GM18909 (cell line): ENCODE measurements at regions not wholly inside any gene's neighbourhood (a gene's known extent, or its start where the extent isn't known, plus 50 kb on each side); places are given as distances from the start of the nearest gene placed in this dataset.

Experiments
- ATAC-seq: cut with Tn5 transposase; IDR thresholded peaks from one replicate; pipeline ENCODE4 v1.9.1; 2021; ENCODE audit warnings: mild to moderate bottlenecking; ENCODE audit not compliant: unreplicated experiment, poor library complexity

DNA sequence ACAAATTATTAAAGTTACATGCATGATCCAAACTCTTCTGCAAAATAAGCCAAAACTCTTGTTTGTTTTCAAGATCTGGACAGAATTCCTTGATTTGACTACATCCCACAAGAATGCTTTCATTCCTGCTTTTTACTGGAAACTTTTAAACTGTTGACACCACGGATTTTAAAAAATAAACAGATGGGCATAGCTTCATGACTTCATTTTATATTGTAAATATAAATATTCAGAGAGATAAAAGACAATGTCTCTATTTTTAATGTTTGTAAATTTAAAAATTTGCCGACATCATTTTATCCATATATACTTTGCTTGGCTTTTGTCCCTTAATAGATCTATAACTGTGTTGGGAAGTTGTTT, 134.3 kb upstream of the DCN start:
- no peak for ATAC-seq

DNA sequence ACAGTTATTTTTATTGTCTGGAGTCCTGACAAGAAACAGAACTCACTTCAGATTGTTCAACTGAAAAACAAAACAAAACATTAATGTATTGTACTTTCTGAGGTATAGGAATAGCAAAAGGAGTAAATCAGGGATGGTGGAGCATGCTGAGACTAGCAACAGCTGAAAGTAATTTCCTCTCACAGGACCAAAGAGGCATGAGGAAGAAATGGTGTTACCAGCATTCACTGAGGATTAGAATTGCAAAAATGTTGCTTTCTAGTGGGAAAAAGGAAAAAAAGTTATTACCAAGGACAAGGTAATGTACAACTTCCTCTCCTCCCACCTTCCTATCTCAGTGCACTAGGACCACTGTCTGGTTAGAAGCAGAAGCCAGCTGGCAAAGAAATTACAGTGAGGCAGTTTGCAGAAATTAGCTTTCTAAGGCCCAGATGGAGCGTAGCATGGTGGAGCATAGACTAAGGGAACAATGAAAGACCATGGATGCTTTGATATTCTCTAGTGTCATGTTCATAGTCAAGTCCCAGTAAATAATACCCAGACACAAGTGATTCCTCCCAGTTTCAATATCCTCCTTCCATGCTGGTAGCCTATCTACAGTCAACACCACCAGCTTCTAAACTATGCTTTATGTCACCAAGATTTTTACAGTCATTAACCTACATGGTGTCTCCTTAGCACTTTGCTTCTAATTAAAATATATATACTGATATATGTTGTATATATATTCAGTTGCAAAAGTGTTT, 133.7 kb upstream of the DCN start:
- ATAC-seq = no peak

DNA sequence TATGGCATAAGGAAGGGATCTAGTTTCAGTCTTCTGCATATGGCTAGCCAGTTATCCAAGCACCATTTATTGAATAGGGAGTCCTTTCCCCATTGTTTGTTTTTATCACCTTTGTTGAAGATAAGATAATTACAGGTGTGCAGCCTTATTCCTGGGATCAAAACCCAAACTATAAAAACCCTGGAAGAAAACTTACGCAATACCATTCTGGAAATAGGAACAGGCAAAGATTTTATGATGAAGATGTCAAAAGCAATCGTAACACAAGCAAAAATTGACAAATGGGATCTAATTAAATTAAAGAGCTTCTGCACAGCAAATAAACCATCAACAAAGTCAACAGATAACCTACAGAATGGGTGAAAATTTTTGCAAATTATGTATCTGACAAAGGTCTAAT, 128.5 kb upstream of the DCN start:
- ATAC-seq = no peak

DNA sequence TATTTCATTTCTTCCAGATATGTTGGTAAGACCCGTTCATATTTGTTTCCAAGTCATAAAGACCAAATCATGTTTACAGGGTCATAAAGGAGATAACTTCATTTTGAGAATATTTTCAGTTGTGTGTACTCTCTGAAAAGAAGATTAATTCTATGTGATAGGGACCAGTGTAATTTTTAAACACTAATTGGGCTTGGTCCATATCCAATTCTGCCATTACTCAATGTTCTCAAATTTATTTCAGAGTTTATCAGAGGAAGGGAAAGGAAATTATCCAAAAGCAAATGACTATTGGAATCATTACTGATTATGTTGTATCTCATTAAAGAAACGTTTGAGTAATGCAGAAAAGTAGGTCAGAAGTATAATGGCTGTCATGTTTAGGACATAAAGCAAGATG, 126.8 kb upstream of the DCN start:
- no peak for ATAC-seq

DNA sequence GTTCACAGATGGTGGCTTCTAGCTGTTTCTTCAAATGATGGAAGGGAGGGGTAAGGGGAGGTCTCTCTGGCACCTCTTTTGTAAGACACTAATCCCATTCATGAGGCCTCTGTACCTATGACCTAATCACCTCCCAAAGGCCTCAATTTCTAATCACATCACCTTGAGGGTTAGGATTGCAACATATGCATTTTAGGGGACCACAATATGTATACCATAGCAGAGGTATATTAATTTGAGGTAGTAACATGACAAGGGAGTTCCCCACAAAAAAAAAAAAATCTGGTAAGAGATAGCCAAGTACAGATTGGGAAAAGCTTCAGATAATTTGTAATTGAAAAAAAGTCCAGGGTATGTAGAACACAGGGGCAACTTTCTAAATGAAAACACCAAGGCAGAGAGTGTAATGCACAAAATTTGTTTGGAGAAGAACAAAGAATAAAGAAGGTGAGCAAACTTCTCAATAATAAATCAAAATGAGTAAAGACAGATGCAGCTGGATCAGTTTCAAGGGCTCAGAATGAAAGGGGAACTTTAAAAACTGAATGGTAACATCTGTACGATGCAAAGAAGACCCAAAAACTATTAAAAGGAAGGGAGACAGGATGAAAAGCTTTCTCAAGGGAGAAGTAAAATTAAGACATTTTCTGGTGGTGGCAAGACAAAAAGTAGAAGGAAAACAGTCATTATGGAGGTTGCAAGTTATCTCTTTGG, 125.5 kb upstream of the DCN start:
- no peak for ATAC-seq

DNA sequence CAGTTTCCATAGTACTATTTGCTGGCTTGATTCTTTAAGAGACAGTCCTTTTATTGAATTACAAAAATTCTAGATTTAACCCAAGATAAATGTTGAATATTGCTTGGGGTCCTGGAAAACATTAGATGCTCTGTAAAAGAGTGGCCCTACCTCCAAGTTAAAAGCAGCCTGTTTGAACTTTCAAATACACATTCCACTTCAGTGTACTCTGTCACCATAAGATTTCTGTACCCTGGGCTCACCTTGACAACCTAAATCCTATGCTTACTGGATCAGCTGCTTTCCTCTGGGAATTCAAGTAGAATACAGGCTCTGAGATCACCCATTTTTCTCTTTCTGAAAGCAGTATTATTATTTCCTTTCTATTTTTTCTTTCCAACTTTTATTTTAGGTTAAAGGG, 107.7 kb upstream of the DCN start:
- no peak for ATAC-seq

DNA sequence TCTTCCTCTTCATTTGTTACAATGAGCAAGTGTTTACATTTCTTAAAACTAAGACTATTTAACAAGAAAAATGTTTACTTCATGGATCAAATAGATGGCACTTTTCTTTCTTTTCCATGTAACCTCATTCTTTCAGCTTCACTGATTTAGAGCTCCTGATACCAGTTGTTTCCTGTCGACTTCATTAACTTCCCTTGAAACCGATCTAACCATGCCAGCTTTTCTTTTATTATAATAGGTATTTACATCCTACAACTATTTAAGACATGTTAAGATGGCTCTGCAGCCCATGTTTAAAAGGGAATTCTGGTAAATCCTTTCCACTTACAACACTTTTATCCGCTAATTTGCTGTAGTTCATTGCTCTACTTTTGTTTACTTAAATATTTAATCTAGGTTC, 107.3 kb upstream of the DCN start:
- no peak for ATAC-seq

DNA sequence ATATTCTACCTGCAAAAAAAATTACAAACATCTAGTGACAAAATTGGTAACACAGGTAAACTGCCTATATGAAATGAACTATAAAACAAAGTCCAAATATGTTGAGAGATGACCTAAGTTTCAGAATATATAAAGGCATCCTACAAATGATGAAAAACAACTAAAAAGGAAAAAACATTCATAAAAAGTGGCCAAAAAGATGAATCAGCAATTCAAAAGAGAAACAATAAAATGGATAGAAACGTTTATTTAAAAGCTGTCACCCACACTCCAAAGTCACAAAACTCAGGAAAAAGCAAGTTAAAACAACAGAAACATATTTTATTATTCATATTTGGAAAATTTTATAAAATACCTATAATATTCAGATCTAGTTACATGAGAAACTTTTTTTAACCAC, 106.5 kb upstream of the DCN start:
- no peak for ATAC-seq

DNA sequence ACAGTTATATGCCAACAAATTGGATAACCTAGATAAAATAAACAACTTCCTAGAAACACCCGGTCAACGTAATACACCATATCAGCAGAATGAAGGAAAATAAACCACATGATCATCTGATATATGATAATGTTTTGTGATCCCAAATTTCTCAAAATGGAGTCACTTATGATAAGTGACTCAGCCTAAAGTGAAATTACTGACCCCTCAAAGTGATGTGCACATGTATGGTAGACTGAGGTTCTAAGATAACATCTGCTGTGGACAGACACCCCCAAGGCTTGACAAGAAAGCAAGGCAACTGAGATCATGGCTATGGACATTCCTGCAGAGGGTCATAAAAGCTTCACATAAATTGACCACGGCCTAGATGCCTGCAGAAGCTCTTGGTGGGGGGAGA, 105.1 kb upstream of the DCN start:
- no peak for ATAC-seq

DNA sequence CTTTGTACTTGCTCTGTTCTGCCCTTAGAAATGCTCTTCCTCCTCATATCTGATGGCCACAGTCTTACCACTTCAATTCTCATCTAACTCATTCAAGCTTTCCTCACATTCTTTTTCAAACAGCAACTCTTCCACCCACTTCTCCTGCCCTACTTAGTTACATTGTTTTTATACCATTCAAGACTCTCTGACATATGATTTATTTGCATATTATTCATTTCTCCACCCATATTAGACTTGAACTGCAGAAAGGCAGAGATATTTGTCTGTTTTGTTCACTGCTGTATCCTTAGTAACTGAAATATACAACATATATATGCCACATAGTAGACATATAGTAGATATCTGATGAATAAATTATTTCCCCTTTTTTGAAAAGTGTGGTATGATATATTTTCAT, 95.5 kb upstream of the DCN start:
- no peak for ATAC-seq

DNA sequence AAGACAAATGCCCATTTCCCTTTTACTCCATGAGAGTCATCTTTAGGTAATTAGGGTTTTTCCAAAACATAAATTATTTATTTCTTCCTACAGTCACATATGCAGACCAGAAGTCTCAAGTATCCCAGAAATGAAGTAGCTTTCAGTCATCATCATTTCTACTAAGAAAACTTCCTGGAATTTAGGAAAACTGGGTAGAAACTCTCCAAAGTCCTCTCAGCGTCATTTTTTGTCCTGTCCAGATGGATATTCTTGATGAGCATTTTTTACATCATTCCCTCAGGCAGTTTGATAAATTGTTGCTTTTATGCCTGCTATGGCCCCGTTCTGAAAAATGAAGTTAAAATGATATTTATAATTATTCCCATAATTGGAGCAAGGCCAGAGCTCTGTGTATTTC, 93.9 kb upstream of the DCN start:
- no peak for ATAC-seq

DNA sequence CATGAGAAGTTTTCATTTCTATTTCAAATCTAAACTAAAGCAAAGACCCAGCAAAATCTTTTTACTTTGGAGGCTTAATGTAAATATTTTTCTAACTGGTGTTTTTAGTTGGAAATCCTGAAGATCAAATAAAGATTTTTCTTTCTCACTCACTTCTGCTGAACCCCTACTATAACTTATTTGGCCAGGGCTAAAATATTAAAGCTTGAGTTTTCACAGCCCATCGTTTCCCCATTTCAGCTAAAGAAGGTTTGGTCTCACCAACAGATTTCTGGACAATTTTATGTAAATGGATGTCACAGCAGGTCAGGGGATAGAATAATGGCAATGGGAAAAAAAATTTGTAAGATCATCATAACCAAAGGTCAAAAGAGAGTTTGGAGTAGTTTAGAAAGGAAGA, 92.7 kb upstream of the DCN start:
- no peak for ATAC-seq

DNA sequence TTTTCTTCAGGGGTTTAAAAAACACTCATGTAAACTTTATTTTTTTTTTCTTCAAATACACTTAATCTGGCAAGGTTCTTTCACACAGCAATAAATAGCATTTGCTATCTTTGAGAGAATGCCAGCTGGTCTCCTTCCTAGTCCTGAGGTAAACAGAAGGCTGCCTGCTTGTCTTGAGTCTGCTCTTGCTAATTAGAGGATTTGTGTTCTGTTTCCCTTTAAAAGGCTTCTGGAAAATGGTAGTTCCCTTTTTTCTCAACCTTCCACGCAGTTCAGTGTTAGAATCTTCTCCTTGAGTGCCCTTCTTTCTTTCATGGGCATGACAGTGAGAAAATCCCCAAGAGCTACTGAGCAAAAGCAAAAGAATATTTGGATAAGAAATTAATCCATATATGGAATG, 92.3 kb upstream of the DCN start:
- no peak for ATAC-seq

DNA sequence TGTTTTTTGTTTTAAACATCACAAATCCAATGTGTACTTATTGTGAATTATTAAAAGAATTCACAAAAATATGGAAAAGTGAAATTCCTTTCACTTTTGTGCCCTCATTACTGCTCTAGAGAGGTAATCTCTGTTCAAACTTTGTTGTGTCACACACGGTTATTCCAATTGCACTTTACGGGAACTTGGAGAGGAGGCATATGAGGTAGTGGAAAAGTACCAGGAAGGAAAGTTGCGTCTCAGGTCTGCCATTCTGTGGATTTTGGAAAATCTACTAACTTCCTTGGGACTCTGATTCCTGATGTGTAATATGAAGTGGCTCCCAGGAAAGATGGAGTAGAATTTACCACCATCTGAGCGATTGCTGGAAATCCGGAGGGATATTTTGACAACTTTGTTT, 90.9 kb upstream of the DCN start:
- no peak for ATAC-seq

DNA sequence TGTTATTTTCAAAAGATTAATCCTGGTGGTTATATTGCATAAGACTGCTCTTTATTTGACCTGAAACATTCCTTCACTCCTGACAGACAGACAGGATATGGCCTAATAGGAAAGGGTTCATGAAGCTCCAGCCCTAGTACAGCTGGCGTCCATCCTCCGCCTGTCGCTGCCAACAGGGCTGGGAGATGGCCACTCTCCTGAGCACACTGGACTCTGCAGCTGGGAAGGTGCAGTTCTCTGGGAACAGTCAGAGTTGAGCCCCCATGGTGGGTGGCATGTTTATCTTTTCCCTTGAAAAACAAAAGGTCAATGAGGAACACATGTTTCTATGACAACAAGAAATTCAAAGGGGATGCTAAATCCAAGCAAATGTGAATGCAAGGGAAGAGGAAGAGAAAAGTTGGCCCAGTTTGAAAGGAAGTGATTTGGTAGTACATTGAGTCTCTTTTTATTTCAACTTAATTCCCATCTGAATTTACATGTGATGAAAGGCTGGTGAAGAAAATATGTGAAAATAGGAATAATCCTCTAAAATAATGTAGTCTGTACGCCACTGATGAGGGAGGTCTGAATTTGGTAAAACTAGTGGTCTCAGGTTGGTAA, 89.9 kb upstream of the DCN start:
- ATAC-seq = no peak

DNA sequence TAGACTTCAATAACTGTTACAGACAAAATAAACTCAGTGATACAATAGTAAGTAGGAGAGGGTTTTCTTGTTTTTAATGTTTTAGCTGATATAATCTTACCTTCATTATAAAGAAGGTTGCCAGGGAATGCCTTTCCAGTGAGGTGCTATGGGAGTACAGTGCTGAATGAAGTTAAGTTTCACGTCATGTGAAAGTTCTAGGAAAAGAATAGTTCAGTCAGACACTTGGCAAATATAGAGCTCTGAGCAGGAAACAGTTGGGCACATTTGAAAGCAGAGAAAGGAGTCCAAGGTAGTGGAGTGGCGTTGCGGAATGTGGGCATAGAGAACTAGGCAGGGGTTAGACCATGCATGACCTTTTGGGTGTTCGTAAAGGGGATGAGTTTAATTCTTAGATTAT, 88.6 kb upstream of the DCN start:
- no peak for ATAC-seq

DNA sequence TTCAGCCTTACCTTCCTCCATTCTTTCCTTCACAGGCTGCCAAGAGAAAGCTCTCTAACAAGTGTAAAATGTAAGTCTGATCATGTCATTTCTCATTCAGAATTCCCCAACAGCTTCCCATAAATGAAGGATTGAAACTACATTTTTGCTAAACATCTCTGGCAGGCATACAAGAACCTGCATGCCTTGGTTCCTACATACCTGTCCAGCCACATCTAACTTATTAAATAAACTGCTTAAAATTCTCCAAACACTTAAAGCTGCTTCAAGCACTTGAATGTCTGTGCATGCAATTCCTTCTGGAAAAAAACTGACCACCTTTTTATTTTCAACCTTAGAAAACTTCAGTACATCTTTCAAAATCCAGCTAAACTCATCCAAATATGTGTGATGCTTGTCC, 84.4 kb upstream of the DCN start:
- ATAC-seq = no peak

DNA sequence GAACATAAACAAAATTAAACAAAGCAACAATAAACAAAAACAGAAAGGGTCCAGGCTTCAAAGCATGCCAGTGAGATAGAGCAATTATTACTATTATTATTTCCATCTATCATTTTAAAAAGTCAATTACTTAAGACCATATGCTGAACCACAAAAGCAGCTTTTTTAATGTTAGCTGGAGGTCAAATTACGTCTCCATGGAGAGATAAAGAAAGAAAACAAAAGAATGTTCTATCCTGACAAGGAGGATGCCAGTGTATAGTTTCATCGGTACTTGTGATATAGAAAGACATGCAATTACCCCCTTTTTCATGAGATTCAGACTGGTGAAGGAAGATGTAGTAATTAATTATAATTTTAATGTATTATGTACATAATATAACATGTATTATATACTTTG, 81.6 kb upstream of the DCN start:
- ATAC-seq = no peak

DNA sequence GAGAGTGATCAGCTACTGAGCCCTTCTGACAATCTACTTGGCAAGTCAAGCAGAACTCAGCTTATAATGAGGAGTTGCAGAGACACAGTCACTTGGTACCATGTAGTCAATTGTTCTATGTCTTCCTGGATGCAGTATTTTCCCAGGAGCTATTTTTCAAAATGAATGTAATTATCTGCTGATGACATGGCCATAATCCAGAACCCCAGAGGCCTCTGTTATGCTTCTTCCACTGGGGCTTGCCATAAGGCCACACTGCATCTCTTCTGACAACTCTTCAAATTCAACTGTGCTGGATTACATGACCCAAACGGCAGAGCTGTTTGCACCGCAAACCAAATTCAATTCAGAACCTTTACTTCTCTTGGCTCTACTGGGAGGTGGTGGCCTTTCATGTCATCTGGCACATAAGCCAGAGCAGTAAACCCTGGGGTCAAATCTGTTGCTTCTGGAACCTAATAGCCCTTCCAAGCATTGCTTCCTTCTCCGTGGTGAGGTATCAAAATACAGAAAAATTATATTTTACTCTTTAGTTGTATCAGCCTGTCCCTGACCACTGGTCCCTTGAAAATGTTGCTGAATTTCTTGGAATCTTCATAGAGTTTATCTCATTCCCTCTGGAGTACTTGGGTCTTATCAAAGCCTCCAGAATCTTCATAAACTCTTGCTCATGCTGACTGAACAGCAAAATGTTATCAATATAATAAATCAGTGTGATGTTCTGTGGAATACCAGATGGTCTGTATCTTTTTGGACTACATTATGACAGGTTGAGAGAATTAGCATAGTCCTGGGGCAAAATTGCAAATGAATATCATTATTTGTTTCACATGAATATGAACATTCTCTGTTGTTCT, 79.4 kb upstream of the DCN start:
- ATAC-seq = no peak

DNA sequence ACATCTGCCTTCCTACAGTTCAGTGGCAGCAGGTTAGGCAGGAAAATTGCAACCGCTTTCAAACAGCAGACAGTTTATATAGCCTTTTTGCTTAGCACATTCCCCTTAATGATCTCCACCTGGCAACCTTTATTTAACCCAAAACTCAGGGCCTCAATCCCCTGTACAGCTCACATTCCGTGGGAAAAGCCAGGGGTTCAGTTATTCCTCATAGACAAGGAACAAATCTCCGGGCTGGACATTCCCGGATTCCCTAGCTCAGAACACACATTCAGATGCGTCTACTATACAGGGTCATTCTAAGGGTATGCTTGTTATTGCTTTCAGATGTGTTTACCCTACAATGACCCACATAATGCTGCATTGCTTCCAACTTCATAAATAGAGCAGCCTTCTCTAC, 73.8 kb upstream of the DCN start:
- ATAC-seq = no peak

DNA sequence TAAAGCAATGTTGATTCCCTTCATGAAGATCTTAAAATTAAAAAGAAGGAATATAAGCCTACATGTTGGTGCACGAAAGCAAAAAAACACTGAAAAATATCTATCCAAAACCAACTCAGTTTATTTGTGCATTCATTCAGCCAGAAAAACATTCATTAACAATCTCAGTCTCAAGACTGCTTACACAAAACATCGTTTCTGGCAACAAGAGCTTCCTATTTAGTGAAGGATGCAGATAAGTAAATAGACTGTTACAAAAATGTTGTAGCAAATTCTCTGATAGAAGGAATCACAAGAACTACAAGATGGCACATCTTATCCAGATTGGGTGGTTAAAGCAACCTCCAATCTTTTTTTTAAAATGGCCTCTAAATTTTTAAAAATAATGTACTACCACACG, 69.7 kb upstream of the DCN start:
- ATAC-seq = no peak
